ENCODE measurements at regions not wholly inside any gene's neighbourhood (a gene's known extent, or its start where the extent isn't known, plus 50 kb on each side); places are given as distances from the start of the nearest gene placed in this dataset.

DNA sequence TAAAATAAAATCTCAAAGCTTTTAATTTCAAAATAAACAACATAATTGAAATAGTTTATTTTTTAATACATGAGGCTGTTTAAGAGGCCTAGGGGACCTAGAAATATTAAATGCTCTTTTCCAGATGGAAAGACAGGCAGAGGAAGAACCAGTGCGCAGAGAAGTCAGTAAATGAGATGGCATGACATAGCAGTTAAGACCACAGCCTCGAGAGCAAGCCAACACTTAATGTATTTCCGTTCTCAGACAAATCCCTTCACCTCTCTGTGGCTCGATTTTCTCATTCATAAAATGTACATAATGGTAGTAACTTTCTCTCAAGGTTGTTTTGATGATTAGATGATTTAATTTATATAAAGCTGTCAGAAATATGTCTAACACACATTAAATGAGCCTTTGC, 405.1 kb upstream of the CWC22 start:
- TF ChIP-seq, protein P1, sequence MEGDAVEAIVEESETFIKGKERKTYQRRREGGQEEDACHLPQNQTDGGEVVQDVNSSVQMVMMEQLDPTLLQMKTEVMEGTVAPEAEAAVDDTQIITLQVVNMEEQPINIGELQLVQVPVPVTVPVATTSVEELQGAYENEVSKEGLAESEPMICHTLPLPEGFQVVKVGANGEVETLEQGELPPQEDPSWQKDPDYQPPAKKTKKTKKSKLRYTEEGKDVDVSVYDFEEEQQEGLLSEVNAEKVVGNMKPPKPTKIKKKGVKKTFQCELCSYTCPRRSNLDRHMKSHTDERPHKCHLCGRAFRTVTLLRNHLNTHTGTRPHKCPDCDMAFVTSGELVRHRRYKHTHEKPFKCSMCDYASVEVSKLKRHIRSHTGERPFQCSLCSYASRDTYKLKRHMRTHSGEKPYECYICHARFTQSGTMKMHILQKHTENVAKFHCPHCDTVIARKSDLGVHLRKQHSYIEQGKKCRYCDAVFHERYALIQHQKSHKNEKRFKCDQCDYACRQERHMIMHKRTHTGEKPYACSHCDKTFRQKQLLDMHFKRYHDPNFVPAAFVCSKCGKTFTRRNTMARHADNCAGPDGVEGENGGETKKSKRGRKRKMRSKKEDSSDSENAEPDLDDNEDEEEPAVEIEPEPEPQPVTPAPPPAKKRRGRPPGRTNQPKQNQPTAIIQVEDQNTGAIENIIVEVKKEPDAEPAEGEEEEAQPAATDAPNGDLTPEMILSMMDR (IDR thresholded peaks at IDR 0.05): no peak
- TF ChIP-seq POLR2A (IDR thresholded peaks at IDR 0.05): no peak
